GM08714 (cell line): ENCODE measurements at regions not wholly inside any gene's neighbourhood (a gene's known extent, or its start where the extent isn't known, plus 50 kb on each side); places are given as distances from the start of the nearest gene placed in this dataset.

ENCODE experiments used
- H3K4me3 ChIP-seq: fragments of 200-500 bp; sonication (Bioruptor generic); 2 replicates; pipeline ENCODE4 v1.5.1; 2014; ENCODE audit warnings: mild to moderate bottlenecking, low read length, inconsistent platforms
- ZNF274 ChIP-seq: IDR thresholded peaks from 2 replicates; pipeline ENCODE4 v1.6.1; 2012; ENCODE audit warnings: mild to moderate bottlenecking, low read depth, low read length

DNA sequence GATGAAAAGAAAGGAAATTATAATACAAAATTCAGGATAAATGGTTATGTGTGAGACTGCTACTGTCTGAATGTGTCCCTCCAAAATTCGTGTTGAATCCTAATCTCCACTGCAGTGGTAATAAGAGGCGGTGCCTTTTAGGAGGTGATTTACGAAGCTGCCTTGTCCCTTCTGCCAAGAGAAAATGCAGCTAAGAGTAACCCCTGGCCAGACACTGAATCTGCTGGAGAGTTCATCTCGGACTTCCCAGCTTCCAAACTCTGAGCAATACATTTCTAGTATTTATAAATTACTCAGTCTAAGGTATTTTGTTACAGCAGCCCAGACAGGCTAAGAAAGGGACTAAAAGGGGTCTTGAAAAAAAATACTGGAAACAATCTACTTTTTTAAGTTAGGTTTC, 152.6 kb downstream of the KLF12 start:
- no peak overlapping the region for H3K4me3 ChIP-seq
- TF ChIP-seq ZNF274, result no peak

DNA sequence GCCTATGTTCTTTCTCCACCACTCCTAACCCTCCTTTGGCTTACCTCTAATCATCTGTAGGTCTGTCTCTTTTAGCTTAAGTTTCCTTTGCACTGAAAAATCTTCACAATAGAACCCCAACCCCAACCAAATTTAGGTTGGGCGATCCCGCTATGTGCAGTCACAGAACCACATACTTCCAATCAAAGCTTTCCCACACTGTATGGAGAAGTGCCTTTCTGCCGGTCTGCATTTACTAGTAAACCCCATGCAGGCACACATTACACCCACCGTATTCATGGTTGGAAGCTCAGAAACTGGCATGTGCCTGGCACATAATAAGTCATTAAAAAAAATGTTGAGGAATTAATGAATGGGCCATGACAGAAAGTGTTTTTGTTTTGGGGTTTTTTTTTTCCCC, 158.4 kb downstream of the KLF12 start:
- TF ChIP-seq ZNF274, result no peak
- H3K4me3 ChIP-seq, result no peak overlapping the region

DNA sequence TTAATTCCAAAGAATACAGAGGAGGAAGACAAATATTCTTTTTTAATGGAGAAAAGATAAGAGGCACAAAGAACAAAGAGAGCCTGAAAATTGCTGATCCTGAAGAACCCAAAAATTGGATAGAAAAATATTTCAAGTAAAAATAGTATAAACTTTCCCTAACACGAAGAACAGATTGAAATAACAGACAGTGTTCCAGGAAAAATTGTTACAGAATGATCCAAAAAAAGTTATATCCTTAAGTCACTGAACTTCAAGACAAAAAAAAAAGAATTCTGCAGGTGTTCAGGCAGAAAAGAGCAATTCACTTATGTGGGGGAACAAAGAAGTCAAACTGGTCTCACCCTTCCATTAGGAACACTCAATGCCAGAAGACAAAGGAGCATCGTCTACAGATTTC, 160.2 kb downstream of the KLF12 start:
- TF ChIP-seq ZNF274, result no peak
- no peak overlapping the region for H3K4me3 ChIP-seq

DNA sequence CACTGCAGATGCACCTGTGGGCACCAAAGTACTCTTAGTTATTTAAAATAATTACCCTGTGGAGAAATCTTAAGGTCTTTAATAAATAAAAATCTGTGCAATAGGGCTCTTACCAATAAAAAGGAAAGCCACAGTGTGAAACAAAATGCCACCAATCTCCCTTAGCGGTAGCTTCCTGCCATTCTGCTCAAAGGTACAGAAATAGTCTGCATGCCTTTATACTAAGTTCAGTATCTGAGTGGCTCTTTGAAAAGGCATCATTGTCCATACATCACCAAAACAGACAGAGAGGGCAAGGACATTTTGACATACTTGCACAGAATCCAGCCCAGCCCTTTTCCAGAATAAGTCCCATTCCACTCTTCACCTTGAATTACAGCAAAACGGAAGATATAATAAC, 161.0 kb downstream of the KLF12 start:
- no peak overlapping the region for H3K4me3 ChIP-seq
- no peak for TF ChIP-seq ZNF274

DNA sequence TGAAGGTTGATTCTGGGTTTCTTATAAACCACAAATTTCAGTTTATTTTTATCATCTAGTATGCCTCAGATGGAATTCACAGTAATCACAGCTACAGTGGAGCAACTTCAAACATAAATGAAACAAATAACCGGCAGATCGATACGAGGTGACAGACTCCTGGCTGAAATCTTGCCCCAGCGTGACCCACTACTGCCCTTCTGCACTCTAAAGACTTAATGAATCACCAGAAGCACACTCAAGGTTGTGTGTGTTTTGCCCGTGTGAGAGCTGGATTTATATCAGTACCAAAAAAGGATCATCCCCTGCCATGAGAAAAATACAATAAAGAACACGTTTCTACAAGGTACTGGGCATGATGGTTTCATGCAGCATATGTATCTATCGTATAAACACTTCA, 161.7 kb downstream of the KLF12 start:
- TF ChIP-seq ZNF274, result no peak
- no peak overlapping the region for H3K4me3 ChIP-seq

DNA sequence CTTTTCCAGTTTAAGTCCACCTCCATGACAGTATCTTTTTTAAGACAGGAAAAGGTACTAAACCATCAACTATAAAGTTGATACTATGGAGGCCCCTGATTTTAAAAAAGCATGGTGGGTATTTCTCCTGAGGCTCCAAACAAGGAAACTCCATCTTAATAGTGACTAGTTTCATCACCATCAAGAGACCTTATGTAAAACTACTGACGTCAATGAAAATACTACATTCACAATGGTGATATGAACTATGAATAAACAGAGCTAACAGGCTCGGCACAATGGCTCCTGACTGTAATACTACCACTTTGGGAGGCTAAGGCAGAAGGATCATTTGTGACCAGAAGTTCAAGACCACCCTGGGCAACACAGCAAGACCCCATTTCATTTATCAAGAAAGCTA, 162.7 kb downstream of the KLF12 start:
- no peak for TF ChIP-seq ZNF274
- H3K4me3 ChIP-seq, result no peak overlapping the region

DNA sequence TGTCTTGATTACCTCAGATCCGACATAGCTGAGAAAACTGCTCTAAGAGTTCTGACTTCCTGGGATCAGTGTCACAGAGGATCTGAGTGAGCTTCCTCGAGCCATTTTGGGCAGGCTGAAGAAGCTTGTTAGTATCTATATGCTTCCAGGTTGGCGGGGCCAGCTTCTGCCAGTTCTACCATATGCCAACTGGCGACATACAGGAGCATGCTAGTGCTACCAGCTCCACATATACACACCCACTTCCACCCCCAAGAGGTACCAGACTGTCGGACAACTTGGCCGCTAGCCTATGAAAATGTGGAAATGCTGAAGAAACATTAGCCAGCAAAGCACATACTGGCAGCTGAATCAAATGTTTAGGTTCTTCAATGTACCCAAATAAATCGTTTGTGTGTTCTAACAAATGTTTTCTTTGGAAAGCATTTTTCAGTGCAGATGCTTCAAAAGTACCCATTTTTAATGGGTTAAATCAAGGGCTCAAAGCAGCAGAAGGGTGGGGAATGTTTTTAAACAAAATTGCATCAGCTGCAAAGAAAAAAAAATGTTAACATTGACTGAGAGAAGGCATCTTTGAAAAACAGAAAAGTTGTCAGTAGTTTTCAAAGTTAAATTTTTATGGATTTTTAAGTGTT, 163.7 kb downstream of the KLF12 start:
- no peak for TF ChIP-seq ZNF274
- H3K4me3 ChIP-seq, result no peak overlapping the region

DNA sequence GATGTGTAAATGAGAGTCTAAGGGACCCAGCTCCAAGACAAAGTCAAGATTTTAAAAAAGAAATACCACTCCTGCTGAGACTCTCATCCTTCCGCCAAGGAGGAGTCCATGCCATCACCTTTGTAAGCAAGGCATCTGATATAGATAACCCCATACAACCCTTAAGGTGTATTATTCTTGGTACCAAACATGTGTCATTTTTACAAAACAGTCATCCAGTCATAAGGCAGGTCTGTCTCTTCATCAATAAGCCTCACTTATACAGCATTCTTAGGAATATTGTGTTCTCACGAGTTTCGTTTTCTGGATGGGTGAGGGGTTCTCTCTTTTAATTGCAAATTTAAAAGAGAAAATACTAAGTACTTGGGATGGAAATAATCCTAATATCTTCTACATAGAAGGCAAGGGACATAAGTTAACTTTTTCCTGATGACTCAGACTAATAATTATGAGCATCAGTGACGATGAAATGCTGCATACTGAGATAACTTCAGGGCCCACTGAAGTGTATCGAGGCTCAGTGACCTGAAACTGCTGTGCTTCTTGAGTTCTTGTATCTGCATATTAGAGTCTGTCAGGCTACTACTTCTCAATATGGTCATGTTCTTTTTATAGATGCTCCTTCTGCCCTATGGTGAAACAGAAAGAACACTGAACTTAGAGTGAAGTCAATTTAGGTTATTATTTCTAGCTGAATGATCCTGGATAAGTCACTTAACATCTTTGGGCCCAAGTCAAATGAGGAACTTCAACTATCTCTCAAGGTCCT, 166.6 kb downstream of the KLF12 start:
- peak overlapping the region; percentile 34; the same call in 1 of the 2 replicates for H3K4me3 ChIP-seq
- no peak for TF ChIP-seq ZNF274

DNA sequence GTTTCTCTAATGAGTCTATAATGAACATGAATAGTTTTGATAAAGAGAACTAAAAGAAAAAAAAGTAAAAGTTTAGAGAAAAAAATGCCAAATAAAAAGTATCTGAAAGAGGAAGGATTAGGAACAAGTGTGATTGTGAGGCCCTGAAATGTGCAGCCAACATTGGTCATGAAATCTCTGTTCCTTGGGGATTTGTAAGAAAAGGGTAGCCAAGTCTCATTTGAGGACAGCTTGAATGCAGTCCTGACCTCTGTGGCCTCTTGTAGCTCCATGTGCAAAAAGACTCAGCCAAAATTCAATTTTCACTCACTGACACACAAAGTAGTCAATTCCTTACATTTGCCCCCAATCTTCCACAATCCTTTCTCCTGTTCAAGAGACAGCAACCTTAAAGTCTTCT, 167.9 kb downstream of the KLF12 start:
- H3K4me3 ChIP-seq, result no peak overlapping the region
- no peak for TF ChIP-seq ZNF274

DNA sequence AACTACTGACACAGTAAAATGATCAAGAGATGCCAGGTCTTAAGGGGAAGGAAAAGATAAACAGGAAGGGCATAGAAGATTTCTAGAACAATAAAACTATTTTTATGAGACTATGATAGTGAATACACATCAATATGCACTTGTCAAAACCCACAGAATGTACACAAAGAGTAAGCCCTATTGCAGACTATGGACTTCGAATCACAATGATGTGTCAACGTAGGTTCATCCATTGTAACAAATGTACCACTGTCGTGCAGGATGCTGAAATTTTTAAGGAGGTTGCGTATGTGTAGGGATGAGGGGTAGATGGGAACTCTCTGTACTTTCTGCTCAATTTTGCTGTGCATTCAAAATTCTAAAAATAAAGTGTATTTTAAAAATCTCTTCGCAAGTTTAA, 171.9 kb downstream of the KLF12 start:
- no peak overlapping the region for H3K4me3 ChIP-seq
- TF ChIP-seq ZNF274, result no peak

DNA sequence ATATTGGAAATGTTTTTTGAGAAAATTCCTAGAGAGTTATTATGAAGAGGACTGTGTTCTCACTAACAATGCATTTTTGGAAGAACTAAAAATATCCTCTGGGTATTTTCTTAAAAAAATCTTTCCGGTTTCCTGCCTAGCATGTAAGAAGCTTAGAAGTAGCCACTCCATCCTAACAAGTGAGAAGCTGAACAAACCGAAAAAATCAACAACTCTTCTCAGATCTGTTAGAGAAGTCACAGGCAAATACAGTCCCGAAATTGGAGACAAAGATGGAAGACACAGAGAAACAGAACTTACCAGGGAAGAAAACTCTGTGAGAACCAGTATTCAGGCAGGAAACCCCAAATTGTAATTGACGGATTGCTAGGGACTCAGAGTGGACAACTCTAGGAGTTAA, 173.0 kb downstream of the KLF12 start:
- peak overlapping the region; percentile 22; the same call in 1 of the 2 replicates for H3K4me3 ChIP-seq

DNA sequence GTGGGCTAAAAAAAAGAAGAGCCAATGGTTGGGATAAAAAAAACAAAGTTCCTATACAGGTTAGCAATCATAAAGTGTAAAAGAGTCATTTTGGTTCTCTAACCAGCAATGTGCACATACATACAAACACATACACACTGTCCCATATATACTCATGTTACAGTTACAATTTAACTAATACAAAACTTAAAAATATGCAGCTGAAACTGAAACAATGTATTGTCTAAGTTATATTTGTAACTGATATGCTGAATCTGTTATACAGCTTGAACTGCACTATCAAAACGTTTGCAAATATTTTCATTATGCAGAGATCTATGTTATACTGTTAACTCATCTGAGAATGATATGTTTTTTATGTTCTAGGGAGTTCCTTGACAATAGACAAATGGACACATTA, 173.7 kb downstream of the KLF12 start:
- TF ChIP-seq ZNF274, result no peak
- H3K4me3 ChIP-seq, result no peak overlapping the region

More for the DNA sequence above, 173.0 kb downstream of the KLF12 start:
- no peak for TF ChIP-seq ZNF274

DNA sequence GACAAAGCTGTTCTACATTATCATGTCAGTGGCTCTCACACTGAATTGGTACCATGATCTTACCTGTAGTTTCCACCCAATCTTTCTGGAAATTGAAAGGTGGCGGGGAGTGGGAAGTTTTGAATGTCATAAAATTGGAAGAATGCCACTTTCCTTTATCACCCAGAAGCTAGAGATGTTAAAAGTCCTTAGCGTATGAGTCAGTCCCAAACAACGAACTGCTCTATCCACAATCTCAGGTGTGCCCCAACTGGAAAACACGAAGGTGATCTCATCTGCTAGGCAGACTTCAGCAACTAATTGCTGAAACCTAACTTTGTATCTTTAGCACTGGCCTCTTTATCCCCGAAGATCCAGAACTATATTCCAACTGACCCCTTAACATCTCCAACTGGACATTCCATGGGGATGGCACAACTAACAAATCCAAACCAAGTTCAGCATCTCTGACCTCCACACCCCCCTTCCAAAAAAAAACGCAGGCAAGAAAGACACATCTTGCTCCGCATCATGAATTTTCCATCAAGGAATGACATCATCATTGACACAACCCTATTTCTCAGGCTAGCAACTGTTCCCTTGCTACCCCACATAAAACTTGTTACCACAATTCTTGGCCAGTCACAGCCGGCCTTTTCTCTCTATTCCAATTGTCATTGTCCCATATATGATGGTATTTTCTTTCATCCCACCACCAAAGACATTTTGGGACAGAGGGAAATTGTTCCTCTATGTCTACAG, 175.4 kb downstream of the KLF12 start:
- no peak overlapping the region for H3K4me3 ChIP-seq
- TF ChIP-seq ZNF274, result no peak

DNA sequence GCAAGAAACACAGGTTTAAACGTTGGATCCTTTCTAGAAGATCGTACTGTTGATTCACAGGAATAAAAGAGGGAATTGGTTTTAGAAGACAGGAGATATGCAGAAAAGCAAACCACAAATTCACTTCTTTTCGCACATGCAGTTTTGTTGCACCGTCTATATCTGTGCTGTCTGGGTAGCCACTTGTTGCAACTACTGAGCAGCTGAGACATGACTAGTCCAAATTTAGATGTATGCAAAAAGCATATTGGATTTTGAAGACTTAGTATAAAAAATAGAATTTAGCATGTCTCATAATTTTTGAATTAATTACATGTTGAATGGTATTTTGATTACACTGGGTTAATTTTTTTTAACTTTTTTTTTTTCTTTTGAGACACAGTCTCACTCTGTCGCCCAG, 176.3 kb downstream of the KLF12 start:
- H3K4me3 ChIP-seq, result no peak overlapping the region
- no peak for TF ChIP-seq ZNF274
